DOHH2 (cell line): ENCODE measurements at regions not wholly inside any gene's neighbourhood (a gene's known extent, or its start where the extent isn't known, plus 50 kb on each side); places are given as distances from the start of the nearest gene placed in this dataset.

ENCODE experiments used
- H3F3A ChIP-seq: fragments of 200-600 bp; sonication (generic), shearing (Covaris generic); 2 replicates; pipeline ENCODE4 v1.6.0; 2016; ENCODE audit warnings: antibody characterized with exemption, mild to moderate bottlenecking; ENCODE audit not compliant: control insufficient read depth, insufficient read depth
- H3K27ac ChIP-seq: fragments of 200-600 bp; sonication (generic); 2 replicates; pipeline ENCODE4 v1.5.1; 2014; ENCODE audit warnings: low read depth, mild to moderate bottlenecking, low read length, moderate library complexity
- H3K27me3 ChIP-seq: fragments of 200-600 bp; sonication (generic); 2 replicates; pipeline ENCODE4 v1.6.1; 2014; ENCODE audit warnings: mild to moderate bottlenecking, low read length, mixed read lengths; ENCODE audit not compliant: control insufficient read depth
- H3K36me3 ChIP-seq: fragments of 200-600 bp; sonication (generic); 2 replicates; pipeline ENCODE4 v1.6.1; 2014; ENCODE audit warnings: mild to moderate bottlenecking, low read length, moderate library complexity, mixed read lengths; ENCODE audit not compliant: control insufficient read depth
- H3K4me1 ChIP-seq: fragments of 200-600 bp; sonication (generic); 2 replicates; pipeline ENCODE4 v1.6.1; 2014; ENCODE audit warnings: mild to moderate bottlenecking, low read length, mixed read lengths; ENCODE audit not compliant: control insufficient read depth
- H3K4me2 ChIP-seq: fragments of 200-600 bp; sonication (generic); 2 replicates; pipeline ENCODE4 v1.6.0; 2014; ENCODE audit warnings: mild to moderate bottlenecking, low read length, moderate library complexity
- H3K4me3 ChIP-seq: fragments of 200-600 bp; sonication (generic); 2 replicates; pipeline ENCODE4 v1.5.1; 2014; ENCODE audit warnings: mild to moderate bottlenecking, low read length, mixed read lengths
- H3K79me2 ChIP-seq: fragments of 200-600 bp; sonication (generic); 2 replicates; pipeline ENCODE4 v1.6.1; 2014; ENCODE audit warnings: mild to moderate bottlenecking, low read length, mixed read lengths; ENCODE audit not compliant: control insufficient read depth
- H3K9me2 ChIP-seq: fragments of 200-600 bp; sonication (generic); replicated peaks from 2 replicates; pipeline ENCODE4 v1.6.1; 2014; ENCODE audit warnings: mild to moderate bottlenecking, low read length, mixed read lengths; ENCODE audit not compliant: control insufficient read depth
- H3K9me3 ChIP-seq: fragments of 200-600 bp; sonication (generic); 2 replicates; pipeline ENCODE4 v1.6.1; 2014; ENCODE audit warnings: antibody characterized with exemption, low read length, mixed read lengths; ENCODE audit not compliant: control insufficient read depth, insufficient read depth
- H4K20me1 ChIP-seq: fragments of 200-600 bp; sonication (generic); 2 replicates; pipeline ENCODE4 v1.6.0; 2014; ENCODE audit warnings: low read depth, mild to moderate bottlenecking, antibody characterized with exemption, low read length, moderate library complexity; ENCODE audit not compliant: control insufficient read depth, insufficient read depth
- EZH2phosphoT487 ChIP-seq: fragments of 200-600 bp; sonication (generic); IDR thresholded peaks from 2 replicates; pipeline ENCODE4 v1.6.1; 2017; ENCODE audit warnings: borderline replicate concordance, mild to moderate bottlenecking, antibody characterized with exemption, low read length, moderate library complexity, mixed read lengths
- TF ChIP-seq, protein P1 (sequence below): fragments of 200-600 bp; sonication (generic); IDR thresholded peaks from one replicate; pipeline ENCODE4 v1.5.1; 2014; ENCODE audit warnings: antibody characterized with exemption, mild to moderate bottlenecking, low read depth, low read length; ENCODE audit not compliant: poor library complexity, severe bottlenecking

GRCh38 chr1:112260699-112261098, 135.3 kb upstream of the CTTNBP2NL start:
- TF ChIP-seq EZH2phosphoT487 = no peak
- TF ChIP-seq, protein P1, sequence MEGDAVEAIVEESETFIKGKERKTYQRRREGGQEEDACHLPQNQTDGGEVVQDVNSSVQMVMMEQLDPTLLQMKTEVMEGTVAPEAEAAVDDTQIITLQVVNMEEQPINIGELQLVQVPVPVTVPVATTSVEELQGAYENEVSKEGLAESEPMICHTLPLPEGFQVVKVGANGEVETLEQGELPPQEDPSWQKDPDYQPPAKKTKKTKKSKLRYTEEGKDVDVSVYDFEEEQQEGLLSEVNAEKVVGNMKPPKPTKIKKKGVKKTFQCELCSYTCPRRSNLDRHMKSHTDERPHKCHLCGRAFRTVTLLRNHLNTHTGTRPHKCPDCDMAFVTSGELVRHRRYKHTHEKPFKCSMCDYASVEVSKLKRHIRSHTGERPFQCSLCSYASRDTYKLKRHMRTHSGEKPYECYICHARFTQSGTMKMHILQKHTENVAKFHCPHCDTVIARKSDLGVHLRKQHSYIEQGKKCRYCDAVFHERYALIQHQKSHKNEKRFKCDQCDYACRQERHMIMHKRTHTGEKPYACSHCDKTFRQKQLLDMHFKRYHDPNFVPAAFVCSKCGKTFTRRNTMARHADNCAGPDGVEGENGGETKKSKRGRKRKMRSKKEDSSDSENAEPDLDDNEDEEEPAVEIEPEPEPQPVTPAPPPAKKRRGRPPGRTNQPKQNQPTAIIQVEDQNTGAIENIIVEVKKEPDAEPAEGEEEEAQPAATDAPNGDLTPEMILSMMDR = no peak
- Histone ChIP-seq H3K36me3 (no peaks in the 10 kb centered on the region), H3K9me2 (no peaks in the 10 kb centered on the region), H3K4me1 (no peaks in the 10 kb centered on the region), H3K4me3 (no peak overlapping the region), H4K20me1 (no peaks in the 10 kb centered on the region), H3K9me3 (no peaks in the 10 kb centered on the region), H3F3A (no peaks in the 10 kb centered on the region), H3K79me2 (no peaks in the 10 kb centered on the region), H3K27me3 (peaks cover 6% of the 10 kb centered on the region), H3K4me2 (no peak overlapping the region), H3K27ac (no peak overlapping the region)

DNA sequence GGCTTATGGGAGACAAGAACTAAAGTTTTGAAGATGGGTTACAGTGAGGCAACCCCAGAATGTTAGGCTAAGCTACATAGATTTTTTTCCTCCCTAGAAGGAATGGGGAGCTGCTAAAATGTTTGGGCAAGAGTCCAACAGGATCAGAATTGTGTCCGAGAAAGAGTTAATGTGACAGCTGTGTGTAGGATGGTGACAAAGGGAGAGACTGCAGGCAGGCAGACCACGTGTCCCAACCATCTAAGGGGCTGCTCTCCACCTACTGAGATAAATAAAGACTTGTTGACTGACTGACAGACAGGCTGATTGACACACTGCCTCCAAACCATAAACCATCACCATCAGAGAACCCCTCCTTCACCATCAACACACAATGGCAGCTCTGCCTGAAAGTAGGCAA, 133.7 kb upstream of the CTTNBP2NL start:
- no peaks in the 10 kb centered on the region for H3K9me2 ChIP-seq
- H3K4me3 ChIP-seq = no peak overlapping the region
- TF ChIP-seq, protein P1 = no peak
- TF ChIP-seq EZH2phosphoT487 = no peak
- peaks cover 8% of the 10 kb centered on the region for H3K27me3 ChIP-seq
- H3K9me3 ChIP-seq = no peaks in the 10 kb centered on the region
- no peaks in the 10 kb centered on the region for H3K4me1 ChIP-seq
- H4K20me1 ChIP-seq = no peaks in the 10 kb centered on the region
- H3K4me2 ChIP-seq = no peak overlapping the region
- no peaks in the 10 kb centered on the region for H3K79me2 ChIP-seq
- no peaks in the 10 kb centered on the region for H3K36me3 ChIP-seq
- no peak overlapping the region for H3K27ac ChIP-seq
- H3F3A ChIP-seq = no peaks in the 10 kb centered on the region

GRCh38 chr1:112263042-112263441, 133.0 kb upstream of the CTTNBP2NL start:
- Histone ChIP-seq H3K27me3 (peaks cover 8% of the 10 kb centered on the region), H4K20me1 (no peaks in the 10 kb centered on the region), H3K9me2 (no peaks in the 10 kb centered on the region), H3K36me3 (no peaks in the 10 kb centered on the region), H3K4me2 (no peak overlapping the region), H3K9me3 (no peaks in the 10 kb centered on the region), H3F3A (no peaks in the 10 kb centered on the region), H3K4me1 (no peaks in the 10 kb centered on the region), H3K79me2 (no peaks in the 10 kb centered on the region), H3K27ac (no peak overlapping the region), H3K4me3 (no peak overlapping the region)
- TF ChIP-seq, protein P1 = no peak
- TF ChIP-seq EZH2phosphoT487 = no peak

DNA sequence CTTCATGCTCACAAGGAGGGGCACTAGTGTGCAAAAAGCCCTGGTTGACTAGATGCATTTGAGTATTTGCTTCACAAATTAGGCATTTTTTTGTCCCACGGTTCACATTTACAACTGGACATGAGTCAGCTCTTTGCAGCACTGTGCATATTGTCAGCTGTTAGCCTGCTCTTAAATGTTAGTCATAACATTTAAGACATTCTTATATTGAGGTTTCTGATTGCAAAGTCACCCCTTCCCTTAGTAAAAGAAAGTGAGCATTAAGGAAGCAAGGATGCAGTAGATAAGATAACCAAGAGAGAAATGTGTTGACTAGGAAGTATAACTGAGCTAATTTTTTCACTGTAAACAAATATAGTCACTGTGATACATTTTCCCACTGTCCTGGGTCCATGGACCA, 132.6 kb upstream of the CTTNBP2NL start:
- no peaks in the 10 kb centered on the region for H3K9me2 ChIP-seq
- no peaks in the 10 kb centered on the region for H3K36me3 ChIP-seq
- no peaks in the 10 kb centered on the region for H3K9me3 ChIP-seq
- no peaks in the 10 kb centered on the region for H3K79me2 ChIP-seq
- no peak overlapping the region for H3K4me3 ChIP-seq
- peaks cover 8% of the 10 kb centered on the region for H3K27me3 ChIP-seq
- no peaks in the 10 kb centered on the region for H4K20me1 ChIP-seq
- no peak overlapping the region for H3K27ac ChIP-seq
- no peaks in the 10 kb centered on the region for H3K4me1 ChIP-seq
- TF ChIP-seq, protein P1 = no peak
- TF ChIP-seq EZH2phosphoT487 = no peak
- H3K4me2 ChIP-seq = no peak overlapping the region
- no peaks in the 10 kb centered on the region for H3F3A ChIP-seq
